ENCODE measurements at regions not wholly inside any gene's neighbourhood (a gene's known extent, or its start where the extent isn't known, plus 50 kb on each side); places are given as distances from the start of the nearest gene placed in this dataset.

DNA sequence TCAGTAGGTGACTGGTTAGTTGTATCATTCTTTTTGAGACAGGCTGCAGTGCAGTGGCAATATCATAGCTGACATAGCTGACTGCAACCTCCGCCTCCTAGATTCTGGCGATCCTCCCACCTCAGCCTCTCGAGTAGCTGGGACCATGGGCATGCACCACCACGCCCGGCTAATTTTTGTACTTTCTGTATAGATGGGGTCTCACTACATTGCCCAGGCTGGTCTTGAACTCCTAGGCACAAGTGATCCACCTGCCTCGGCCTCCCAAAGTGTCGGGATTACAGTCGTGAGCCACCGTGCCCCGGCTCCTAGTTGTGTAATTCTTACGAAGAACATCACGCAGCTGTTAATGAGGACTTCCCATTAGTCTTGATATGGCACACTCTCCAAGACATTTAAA, 123.4 kb upstream of the VKORC1L1 start:
- TF ChIP-seq CTCF (IDR thresholded peaks at IDR 0.05) (no peak), EP300 (IDR thresholded peaks at IDR 0.05) (no peak), POLR2AphosphoS5 (IDR thresholded peaks at IDR 0.05) (no peak), POLR2A (IDR thresholded peaks at IDR 0.05) (no peak)
